Transverse colon (tissue), 3 donors: ENCODE measurements at regions not wholly inside any gene's neighbourhood (a gene's known extent, or its start where the extent isn't known, plus 50 kb on each side); places are given as distances from the start of the nearest gene placed in this dataset.

Experiments used
- CTCF ChIP-seq, 5 experiments: fragments of 200-600 bp in 3 of 5; fragments of 450-650 bp in 2 of 5; sonication (generic) in 3 of 5; IDR thresholded peaks; 1 replicate in 2 of 5; 2 replicates in 3 of 5; pipeline ENCODE4 v1.5.1; 2016 to 2017; ENCODE audit warnings: antibody characterized with exemption in 5 of 5, inconsistent platforms in 3 of 5, mild to moderate bottlenecking in 2 of 5, moderate library complexity in 1 of 5
- POLR2A ChIP-seq: fragments of 450-650 bp; IDR thresholded peaks from one replicate; pipeline ENCODE4 v1.6.1; 2016; ENCODE audit warnings: antibody characterized with exemption, mild to moderate bottlenecking, moderate library complexity

- no peak for TF ChIP-seq CTCF (IDR thresholded peaks at IDR 0.05)
- TF ChIP-seq POLR2A, result no peak
Observed at GRCh38 chr2:120418174-120418787, 72.3 kb downstream of the INHBB start.
